Liver (tissue), 8 donors: ENCODE measurements at regions not wholly inside any gene's neighbourhood (a gene's known extent, or its start where the extent isn't known, plus 50 kb on each side); places are given as distances from the start of the nearest gene placed in this dataset.

Experiments used
- DNase-seq: peaks from one replicate; pipeline ENCODE4 v3.0.0-alpha.2; 2017; ENCODE audit warnings: low spot score
- H3K27ac ChIP-seq, 2 donors: one replicate each; pipeline ENCODE4 v1.7.0; 2013; ENCODE audit warnings: inconsistent platforms in 2 of 2, low read length in 2 of 2, control low read depth in 1 of 2, low read depth in 1 of 2, mild to moderate bottlenecking in 1 of 2
- H3K27me3 ChIP-seq, 4 donors: one replicate each; pipeline versions ENCODE4 v1.6.1 to v1.7.0; 2013; ENCODE audit warnings: low read length in 3 of 4, inconsistent platforms in 1 of 4, mild to moderate bottlenecking in 1 of 4, moderate library complexity in 1 of 4; ENCODE audit not compliant: control insufficient read depth in 4 of 4, insufficient read depth in 4 of 4
- H3K36me3 ChIP-seq, 4 donors: one replicate each; pipeline versions ENCODE4 v1.6.1 to v1.7.0; 2013; ENCODE audit warnings: low read length in 3 of 4, mild to moderate bottlenecking in 3 of 4, low read depth in 1 of 4, moderate library complexity in 1 of 4; ENCODE audit not compliant: control insufficient read depth in 4 of 4, insufficient read depth in 3 of 4
- H3K4me1 ChIP-seq, 4 donors: one replicate each; pipeline versions ENCODE4 v1.6.1 to v1.7.0; 2013; ENCODE audit warnings: low read length in 3 of 4, mild to moderate bottlenecking in 3 of 4, moderate library complexity in 1 of 4; ENCODE audit not compliant: control insufficient read depth in 4 of 4, insufficient read depth in 4 of 4
- H3K4me3 ChIP-seq, 3 donors: one replicate each; pipeline versions ENCODE4 v1.6.1 to v1.7.0; 2013; ENCODE audit warnings: low read length in 3 of 3, control low read depth in 1 of 3, low read depth in 1 of 3, mild to moderate bottlenecking in 1 of 3
- H3K9ac ChIP-seq, 2 donors: one replicate each; pipeline ENCODE4 v1.7.0; 2013; ENCODE audit warnings: low read length in 2 of 2, mild to moderate bottlenecking in 2 of 2, moderate library complexity in 2 of 2, control low read depth in 1 of 2, low read depth in 1 of 2
- H3K9me3 ChIP-seq, 4 donors: one replicate each; pipeline versions ENCODE4 v1.6.1 to v1.7.0; 2013; ENCODE audit warnings: low read length in 3 of 4; ENCODE audit not compliant: control insufficient read depth in 4 of 4
- EGR1 ChIP-seq, 2 donors: IDR thresholded peaks; 2 replicates each; pipeline ENCODE4 v1.6.1; 2016 to 2018; ENCODE audit warnings: antibody characterized with exemption in 2 of 2, low read depth in 2 of 2
- FOXA1 ChIP-seq: IDR thresholded peaks from 2 replicates; pipeline ENCODE4 v1.6.1; 2016; ENCODE audit warnings: antibody characterized with exemption
- FOXA2 ChIP-seq: IDR thresholded peaks from 2 replicates; pipeline ENCODE4 v1.6.1; 2016; ENCODE audit warnings: antibody characterized with exemption
- GABPA ChIP-seq, 2 donors: IDR thresholded peaks in 1 of 2; conservative IDR thresholded peaks in 1 of 2; 2 replicates each; pipeline ENCODE4 v1.6.1; 2016; ENCODE audit warnings: antibody characterized with exemption in 2 of 2, mild to moderate bottlenecking in 1 of 2, moderate library complexity in 1 of 2
- HNF4A ChIP-seq, 2 donors: conservative IDR thresholded peaks; 2 replicates each; pipeline ENCODE4 v1.6.1; 2016; ENCODE audit warnings: antibody characterized with exemption in 2 of 2, mild to moderate bottlenecking in 2 of 2
- NR2F2 ChIP-seq: IDR thresholded peaks from 2 replicates; pipeline ENCODE4 v1.6.1; 2016; ENCODE audit warnings: antibody characterized with exemption
- RAD21 ChIP-seq, 2 donors: IDR thresholded peaks; 2 replicates each; pipeline ENCODE4 v1.6.1; 2016; ENCODE audit warnings: antibody characterized with exemption in 2 of 2, mild to moderate bottlenecking in 2 of 2
- RXRA ChIP-seq, 2 donors: IDR thresholded peaks; 2 replicates each; pipeline ENCODE4 v1.6.1; 2017 to 2018; ENCODE audit warnings: antibody characterized with exemption in 2 of 2, mild to moderate bottlenecking in 1 of 2
- YY1 ChIP-seq: IDR thresholded peaks from 2 replicates; pipeline ENCODE4 v1.6.1; 2016; ENCODE audit warnings: antibody characterized with exemption, mild to moderate bottlenecking
- WGBS: extraction: QIAGEN DNeasy Blood & Tissue Kit; methylation state at CpG from one replicate; pipeline ENCODE4 v1.1.7; 2013; 5-methylcytosine and 5-hydroxymethylcytosine counted together
- TF ChIP-seq, protein P1 (sequence below): fragments of 150-350 bp; IDR thresholded peaks from 2 replicates; pipeline ENCODE4 v1.5.1; 2017; ENCODE audit warnings: improper control_type of control experiment, low read depth, low read length; ENCODE audit not compliant: missing input control
- TF ChIP-seq, protein P2 (sequence below): IDR thresholded peaks from 2 replicates; pipeline ENCODE4 v1.6.1; 2016; ENCODE audit warnings: antibody characterized with exemption
- TF ChIP-seq, protein P3 (sequence below): IDR thresholded peaks from 2 replicates; pipeline ENCODE4 v1.6.1; 2016; ENCODE audit warnings: antibody characterized with exemption, mild to moderate bottlenecking
- TF ChIP-seq, protein P4 (sequence below): IDR thresholded peaks from 2 replicates; pipeline ENCODE4 v1.6.1; 2016; ENCODE audit warnings: antibody characterized with exemption
- donor health status: healthy.
- donor health status: healthy.
- donor health status: healthy.
- donor health status: healthy.
- donor health status: healthy.

DNA sequence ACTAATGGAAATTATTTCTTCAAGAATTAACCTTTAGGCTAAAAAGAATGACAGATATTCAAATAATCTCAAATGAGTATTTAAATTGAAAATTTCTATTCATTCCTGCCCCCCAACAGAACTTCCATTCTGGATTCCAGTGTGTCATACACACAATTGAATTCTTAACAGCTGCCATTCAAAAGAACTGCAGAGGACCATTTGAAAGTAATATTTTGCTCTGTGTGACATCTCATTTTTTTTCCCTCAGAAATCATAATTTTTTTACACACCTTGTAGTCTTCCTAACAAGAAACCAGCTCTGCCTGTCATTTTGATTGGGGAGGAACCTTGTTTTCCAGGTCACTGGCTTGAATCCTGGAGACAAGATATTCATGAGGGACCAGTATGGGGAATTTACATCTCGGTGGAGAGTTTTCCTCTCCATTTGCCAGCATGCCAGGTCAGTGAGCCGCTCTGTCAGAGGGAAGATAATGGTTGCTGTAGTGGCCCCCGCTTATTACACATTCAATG lies 358.7 kb upstream of the ITGA1 start:
- Histone ChIP-seq H3K4me3 (no peak overlapping the region), H3K36me3 (no peaks in the 10 kb centered on the region), H3K27ac (no peak overlapping the region), H3K9me3 (peaks cover 0 to 5% (median 2%) of the 10 kb centered on the region in 4 donors), H3K9ac (no peak overlapping the region), H3K4me1 (no peaks in the 10 kb centered on the region), H3K27me3 (no peaks in the 10 kb centered on the region)
- TF ChIP-seq, protein P1, sequence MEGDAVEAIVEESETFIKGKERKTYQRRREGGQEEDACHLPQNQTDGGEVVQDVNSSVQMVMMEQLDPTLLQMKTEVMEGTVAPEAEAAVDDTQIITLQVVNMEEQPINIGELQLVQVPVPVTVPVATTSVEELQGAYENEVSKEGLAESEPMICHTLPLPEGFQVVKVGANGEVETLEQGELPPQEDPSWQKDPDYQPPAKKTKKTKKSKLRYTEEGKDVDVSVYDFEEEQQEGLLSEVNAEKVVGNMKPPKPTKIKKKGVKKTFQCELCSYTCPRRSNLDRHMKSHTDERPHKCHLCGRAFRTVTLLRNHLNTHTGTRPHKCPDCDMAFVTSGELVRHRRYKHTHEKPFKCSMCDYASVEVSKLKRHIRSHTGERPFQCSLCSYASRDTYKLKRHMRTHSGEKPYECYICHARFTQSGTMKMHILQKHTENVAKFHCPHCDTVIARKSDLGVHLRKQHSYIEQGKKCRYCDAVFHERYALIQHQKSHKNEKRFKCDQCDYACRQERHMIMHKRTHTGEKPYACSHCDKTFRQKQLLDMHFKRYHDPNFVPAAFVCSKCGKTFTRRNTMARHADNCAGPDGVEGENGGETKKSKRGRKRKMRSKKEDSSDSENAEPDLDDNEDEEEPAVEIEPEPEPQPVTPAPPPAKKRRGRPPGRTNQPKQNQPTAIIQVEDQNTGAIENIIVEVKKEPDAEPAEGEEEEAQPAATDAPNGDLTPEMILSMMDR, result no peak
- no peak for TF ChIP-seq GABPA (IDR thresholded peaks at IDR 0.05 in 1 of 2, conservative IDR thresholded peaks at IDR 0.05 in 1 of 2)
- TF ChIP-seq, protein P2, sequence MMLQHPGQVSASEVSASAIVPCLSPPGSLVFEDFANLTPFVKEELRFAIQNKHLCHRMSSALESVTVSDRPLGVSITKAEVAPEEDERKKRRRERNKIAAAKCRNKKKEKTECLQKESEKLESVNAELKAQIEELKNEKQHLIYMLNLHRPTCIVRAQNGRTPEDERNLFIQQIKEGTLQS, result no peak
- TF ChIP-seq FOXA2, result no peak
- TF ChIP-seq RXRA (IDR thresholded peaks at IDR 0.05), result no peak
- TF ChIP-seq, protein P3, sequence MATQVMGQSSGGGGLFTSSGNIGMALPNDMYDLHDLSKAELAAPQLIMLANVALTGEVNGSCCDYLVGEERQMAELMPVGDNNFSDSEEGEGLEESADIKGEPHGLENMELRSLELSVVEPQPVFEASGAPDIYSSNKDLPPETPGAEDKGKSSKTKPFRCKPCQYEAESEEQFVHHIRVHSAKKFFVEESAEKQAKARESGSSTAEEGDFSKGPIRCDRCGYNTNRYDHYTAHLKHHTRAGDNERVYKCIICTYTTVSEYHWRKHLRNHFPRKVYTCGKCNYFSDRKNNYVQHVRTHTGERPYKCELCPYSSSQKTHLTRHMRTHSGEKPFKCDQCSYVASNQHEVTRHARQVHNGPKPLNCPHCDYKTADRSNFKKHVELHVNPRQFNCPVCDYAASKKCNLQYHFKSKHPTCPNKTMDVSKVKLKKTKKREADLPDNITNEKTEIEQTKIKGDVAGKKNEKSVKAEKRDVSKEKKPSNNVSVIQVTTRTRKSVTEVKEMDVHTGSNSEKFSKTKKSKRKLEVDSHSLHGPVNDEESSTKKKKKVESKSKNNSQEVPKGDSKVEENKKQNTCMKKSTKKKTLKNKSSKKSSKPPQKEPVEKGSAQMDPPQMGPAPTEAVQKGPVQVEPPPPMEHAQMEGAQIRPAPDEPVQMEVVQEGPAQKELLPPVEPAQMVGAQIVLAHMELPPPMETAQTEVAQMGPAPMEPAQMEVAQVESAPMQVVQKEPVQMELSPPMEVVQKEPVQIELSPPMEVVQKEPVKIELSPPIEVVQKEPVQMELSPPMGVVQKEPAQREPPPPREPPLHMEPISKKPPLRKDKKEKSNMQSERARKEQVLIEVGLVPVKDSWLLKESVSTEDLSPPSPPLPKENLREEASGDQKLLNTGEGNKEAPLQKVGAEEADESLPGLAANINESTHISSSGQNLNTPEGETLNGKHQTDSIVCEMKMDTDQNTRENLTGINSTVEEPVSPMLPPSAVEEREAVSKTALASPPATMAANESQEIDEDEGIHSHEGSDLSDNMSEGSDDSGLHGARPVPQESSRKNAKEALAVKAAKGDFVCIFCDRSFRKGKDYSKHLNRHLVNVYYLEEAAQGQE, result no peak
- WGBS, result 82% methylated on average over 3 of the region's 3 CpGs
- no peak for DNase-seq

DNA sequence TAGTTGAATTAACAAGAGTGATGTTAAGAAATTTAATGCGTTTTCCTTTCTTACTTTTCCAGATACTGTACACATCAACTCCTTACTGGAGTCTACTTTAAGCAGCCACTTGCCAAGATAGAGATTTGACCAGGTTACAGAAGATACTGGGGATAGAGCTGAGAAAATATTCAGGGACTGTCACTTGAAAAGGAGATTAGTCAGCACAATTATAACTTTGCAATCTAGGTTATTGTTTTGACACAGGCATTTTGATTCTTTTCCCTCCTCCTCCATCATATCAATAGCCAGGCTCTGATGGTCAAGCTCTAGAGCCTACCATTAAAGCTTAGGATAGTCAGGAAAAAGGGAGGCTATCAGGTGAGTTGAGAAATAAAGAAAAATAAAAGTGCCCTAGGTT lies 345.9 kb upstream of the ITGA1 start:
- H3K27ac ChIP-seq, result no peak overlapping the region
- no peak overlapping the region for H3K4me3 ChIP-seq
- no peaks in the 10 kb centered on the region for H3K27me3 ChIP-seq
- peaks cover 0 to 6% (median 0%) of the 10 kb centered on the region in 4 donors for H3K9me3 ChIP-seq
- no peak overlapping the region for H3K9ac ChIP-seq
- 82% methylated on average over 1 of the region's 1 CpG for WGBS
- no peaks in the 10 kb centered on the region for H3K4me1 ChIP-seq
- no peak for TF ChIP-seq FOXA2
- no peak for TF ChIP-seq HNF4A (conservative IDR thresholded peaks at IDR 0.05)
- TF ChIP-seq NR2F2, result no peak
- TF ChIP-seq, protein P3, result no peak
- no peak for TF ChIP-seq GABPA (IDR thresholded peaks at IDR 0.05 in 1 of 2, conservative IDR thresholded peaks at IDR 0.05 in 1 of 2)
- TF ChIP-seq, protein P4, sequence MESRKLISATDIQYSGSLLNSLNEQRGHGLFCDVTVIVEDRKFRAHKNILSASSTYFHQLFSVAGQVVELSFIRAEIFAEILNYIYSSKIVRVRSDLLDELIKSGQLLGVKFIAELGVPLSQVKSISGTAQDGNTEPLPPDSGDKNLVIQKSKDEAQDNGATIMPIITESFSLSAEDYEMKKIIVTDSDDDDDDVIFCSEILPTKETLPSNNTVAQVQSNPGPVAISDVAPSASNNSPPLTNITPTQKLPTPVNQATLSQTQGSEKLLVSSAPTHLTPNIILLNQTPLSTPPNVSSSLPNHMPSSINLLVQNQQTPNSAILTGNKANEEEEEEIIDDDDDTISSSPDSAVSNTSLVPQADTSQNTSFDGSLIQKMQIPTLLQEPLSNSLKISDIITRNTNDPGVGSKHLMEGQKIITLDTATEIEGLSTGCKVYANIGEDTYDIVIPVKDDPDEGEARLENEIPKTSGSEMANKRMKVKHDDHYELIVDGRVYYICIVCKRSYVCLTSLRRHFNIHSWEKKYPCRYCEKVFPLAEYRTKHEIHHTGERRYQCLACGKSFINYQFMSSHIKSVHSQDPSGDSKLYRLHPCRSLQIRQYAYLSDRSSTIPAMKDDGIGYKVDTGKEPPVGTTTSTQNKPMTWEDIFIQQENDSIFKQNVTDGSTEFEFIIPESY, result no peak
- TF ChIP-seq, protein P1, result no peak
- TF ChIP-seq RAD21 (IDR thresholded peaks at IDR 0.05), result no peak
- no peak for TF ChIP-seq EGR1 (IDR thresholded peaks at IDR 0.05; ENCODE audit: low read depth in 2 of 2)
- TF ChIP-seq FOXA1, result no peak
- no peak for TF ChIP-seq YY1
- no peak for DNase-seq
- no peaks in the 10 kb centered on the region for H3K36me3 ChIP-seq
